Osteocyte (in vitro differentiated cells): ENCODE measurements at regions not wholly inside any gene's neighbourhood (a gene's known extent, or its start where the extent isn't known, plus 50 kb on each side); places are given as distances from the start of the nearest gene placed in this dataset.

ENCODE experiments used
- DNase-seq: peaks from one replicate; pipeline ENCODE4 v3.0.0; 2021; ENCODE audit warnings: mixed read lengths; ENCODE audit not compliant: unreplicated experiment; ENCODE audit errors: extremely low spot score
- H3K27ac Mint-ChIP-seq: one replicate; pipeline ENCODE4 v1.8.0; 2021; ENCODE audit warnings: mild to moderate bottlenecking, mixed read lengths; ENCODE audit not compliant: unreplicated experiment
- H3K27me3 Mint-ChIP-seq: one replicate; pipeline ENCODE4 v1.8.0; 2021; ENCODE audit warnings: mixed read lengths; ENCODE audit not compliant: unreplicated experiment
- H3K36me3 Mint-ChIP-seq: one replicate; pipeline ENCODE4 v1.8.0; 2021; ENCODE audit warnings: mixed read lengths; ENCODE audit not compliant: unreplicated experiment
- H3K4me1 Mint-ChIP-seq: one replicate; pipeline ENCODE4 v1.8.0; 2021; ENCODE audit warnings: mixed read lengths; ENCODE audit not compliant: unreplicated experiment
- H3K4me3 Mint-ChIP-seq: one replicate; pipeline ENCODE4 v1.8.0; 2021; ENCODE audit warnings: mild to moderate bottlenecking, moderate library complexity, mixed read lengths; ENCODE audit not compliant: unreplicated experiment
- H3K9me3 Mint-ChIP-seq: one replicate; pipeline ENCODE4 v1.8.0; 2021; ENCODE audit warnings: mixed read lengths; ENCODE audit not compliant: unreplicated experiment
- TF ChIP-seq, protein P1 (sequence below): fragments of 200-600 bp; sonication (generic); IDR thresholded peaks from 2 replicates; pipeline ENCODE4 v1.5.0; 2021; ENCODE audit warnings: antibody characterized with exemption, mild to moderate bottlenecking, moderate library complexity

DNA sequence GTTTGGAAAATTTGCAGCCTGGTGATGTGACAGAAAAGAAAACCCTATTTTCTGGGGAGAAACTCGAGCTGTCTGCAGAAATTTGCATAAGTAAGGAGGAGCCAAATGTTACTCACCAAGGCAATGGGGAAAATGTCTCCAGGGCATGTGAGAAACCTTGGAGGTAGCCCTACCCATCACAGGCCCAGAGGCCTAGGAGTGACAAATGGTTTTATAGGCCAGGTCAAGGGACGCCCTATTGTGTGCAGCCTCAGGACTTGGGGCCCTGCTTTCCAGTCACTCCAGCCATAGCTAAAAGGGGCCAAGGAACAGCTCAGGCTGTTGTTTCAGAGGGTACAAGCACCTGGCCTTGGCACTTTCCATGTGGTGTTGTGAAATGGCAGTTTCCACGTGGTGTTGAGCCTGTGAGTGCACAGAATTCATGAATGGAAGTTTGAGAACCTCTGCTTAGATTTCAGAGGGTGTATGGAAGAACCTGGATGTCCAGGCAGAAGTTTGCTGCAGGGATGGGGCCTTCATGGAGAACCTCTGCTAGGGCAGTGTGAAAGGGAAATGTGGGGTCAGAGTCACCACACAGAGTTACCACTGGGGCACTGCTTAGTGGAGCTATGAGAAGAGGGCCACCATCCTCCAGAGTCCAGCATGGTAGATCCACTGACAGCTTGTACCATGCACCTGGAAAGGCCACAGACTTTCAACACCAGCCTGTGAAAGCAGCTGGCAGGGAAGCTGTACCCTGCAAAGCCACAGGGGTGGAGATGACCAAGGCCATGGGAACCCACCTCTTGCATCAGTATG, 637.6 kb upstream of the EPHA5 start:
- Mint-ChIP-seq H3K9me3 (peaks cover 16% of the 10 kb centered on the region), H3K27ac (no peak overlapping the region), H3K4me3 (no peak overlapping the region), H3K36me3 (peaks cover 6% of the 10 kb centered on the region), H3K4me1 (peaks cover 5% of the 10 kb centered on the region), H3K27me3 (no peaks in the 10 kb centered on the region)
- no peak for DNase-seq
- TF ChIP-seq, protein P1, sequence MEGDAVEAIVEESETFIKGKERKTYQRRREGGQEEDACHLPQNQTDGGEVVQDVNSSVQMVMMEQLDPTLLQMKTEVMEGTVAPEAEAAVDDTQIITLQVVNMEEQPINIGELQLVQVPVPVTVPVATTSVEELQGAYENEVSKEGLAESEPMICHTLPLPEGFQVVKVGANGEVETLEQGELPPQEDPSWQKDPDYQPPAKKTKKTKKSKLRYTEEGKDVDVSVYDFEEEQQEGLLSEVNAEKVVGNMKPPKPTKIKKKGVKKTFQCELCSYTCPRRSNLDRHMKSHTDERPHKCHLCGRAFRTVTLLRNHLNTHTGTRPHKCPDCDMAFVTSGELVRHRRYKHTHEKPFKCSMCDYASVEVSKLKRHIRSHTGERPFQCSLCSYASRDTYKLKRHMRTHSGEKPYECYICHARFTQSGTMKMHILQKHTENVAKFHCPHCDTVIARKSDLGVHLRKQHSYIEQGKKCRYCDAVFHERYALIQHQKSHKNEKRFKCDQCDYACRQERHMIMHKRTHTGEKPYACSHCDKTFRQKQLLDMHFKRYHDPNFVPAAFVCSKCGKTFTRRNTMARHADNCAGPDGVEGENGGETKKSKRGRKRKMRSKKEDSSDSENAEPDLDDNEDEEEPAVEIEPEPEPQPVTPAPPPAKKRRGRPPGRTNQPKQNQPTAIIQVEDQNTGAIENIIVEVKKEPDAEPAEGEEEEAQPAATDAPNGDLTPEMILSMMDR: no peak

DNA sequence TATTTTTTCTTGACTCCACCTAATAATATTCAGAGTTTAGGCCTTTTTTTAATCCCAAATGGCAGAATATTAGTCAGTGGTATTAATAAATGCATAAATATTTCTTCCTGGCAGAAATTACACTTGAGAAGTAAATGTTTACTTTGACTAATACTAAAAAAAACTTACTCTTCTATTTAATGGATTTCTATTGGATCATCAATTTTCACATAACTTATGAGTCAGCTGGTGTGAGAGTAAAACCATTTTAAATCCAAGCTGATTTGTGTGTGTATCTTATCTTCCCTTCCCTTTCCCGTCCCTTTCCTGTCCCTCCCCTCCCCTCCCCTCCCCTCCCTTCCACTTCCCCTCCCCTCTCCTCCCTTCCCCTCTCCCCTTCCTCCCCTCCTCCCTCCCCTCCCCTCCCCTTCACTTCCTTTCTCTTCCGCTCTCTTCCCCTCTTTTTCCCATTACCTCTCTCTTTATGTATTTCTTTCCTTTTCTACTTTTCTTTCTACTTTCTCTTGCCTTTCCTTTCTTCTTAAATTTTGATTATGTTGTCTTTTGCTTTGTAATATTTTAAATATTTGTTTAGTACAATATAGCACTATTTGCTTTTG, 630.1 kb upstream of the EPHA5 start:
- peaks cover 12% of the 10 kb centered on the region for H3K4me1 Mint-ChIP-seq
- H3K9me3 Mint-ChIP-seq: peaks cover 5% of the 10 kb centered on the region
- H3K27me3 Mint-ChIP-seq: no peaks in the 10 kb centered on the region
- H3K36me3 Mint-ChIP-seq: no peaks in the 10 kb centered on the region
- H3K27ac Mint-ChIP-seq: no peak overlapping the region
- TF ChIP-seq, protein P1: no peak
- no peak overlapping the region for H3K4me3 Mint-ChIP-seq
- DNase-seq: no peak

DNA sequence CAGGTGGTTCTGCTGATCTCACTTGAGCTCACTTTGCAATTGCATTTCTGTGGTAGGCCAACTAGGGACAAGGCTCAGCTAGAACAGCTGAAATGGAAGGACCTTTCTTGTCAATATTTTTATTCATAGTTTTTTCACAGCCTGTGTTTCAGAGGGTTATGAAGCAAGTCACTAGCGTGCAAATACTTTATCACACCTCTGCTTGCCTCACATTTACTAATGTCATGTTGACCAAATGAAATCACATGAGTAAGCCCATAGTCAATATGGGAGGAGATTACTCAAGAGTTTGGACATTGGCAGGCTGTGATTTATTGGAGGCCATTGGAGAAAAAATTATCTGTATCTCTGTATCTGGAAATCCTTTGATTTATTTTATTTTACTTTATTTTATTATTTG, 628.3 kb upstream of the EPHA5 start:
- peaks cover 5% of the 10 kb centered on the region for H3K9me3 Mint-ChIP-seq
- no peak overlapping the region for H3K4me3 Mint-ChIP-seq
- DNase-seq: no peak
- no peak overlapping the region for H3K27ac Mint-ChIP-seq
- H3K27me3 Mint-ChIP-seq: no peaks in the 10 kb centered on the region
- H3K36me3 Mint-ChIP-seq: no peaks in the 10 kb centered on the region
- H3K4me1 Mint-ChIP-seq: peaks cover 10% of the 10 kb centered on the region
- TF ChIP-seq, protein P1: no peak

DNA sequence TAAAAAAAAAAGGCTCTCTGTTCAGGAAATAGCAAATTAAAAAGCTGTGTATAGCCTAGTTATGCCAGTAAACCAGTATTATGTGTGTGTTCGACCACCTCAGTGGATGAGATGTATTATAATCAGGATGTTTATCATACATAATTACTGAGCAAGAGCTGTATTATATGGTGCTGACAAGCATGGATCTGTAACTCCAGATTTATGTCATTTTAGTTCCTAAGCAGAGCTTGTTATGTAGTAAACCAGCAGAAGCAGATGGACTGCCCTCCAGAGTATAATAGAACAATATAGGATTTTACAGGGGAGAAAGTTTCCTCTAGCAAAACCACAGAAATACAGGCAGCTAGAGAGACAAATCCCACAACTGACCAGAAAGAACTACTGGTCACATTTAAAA, 627.4 kb upstream of the EPHA5 start:
- no peaks in the 10 kb centered on the region for H3K36me3 Mint-ChIP-seq
- no peak overlapping the region for H3K4me3 Mint-ChIP-seq
- peaks cover 5% of the 10 kb centered on the region for H3K9me3 Mint-ChIP-seq
- no peak overlapping the region for H3K27ac Mint-ChIP-seq
- TF ChIP-seq, protein P1: no peak
- H3K4me1 Mint-ChIP-seq: peaks cover 10% of the 10 kb centered on the region
- H3K27me3 Mint-ChIP-seq: no peaks in the 10 kb centered on the region
- DNase-seq: no peak

DNA sequence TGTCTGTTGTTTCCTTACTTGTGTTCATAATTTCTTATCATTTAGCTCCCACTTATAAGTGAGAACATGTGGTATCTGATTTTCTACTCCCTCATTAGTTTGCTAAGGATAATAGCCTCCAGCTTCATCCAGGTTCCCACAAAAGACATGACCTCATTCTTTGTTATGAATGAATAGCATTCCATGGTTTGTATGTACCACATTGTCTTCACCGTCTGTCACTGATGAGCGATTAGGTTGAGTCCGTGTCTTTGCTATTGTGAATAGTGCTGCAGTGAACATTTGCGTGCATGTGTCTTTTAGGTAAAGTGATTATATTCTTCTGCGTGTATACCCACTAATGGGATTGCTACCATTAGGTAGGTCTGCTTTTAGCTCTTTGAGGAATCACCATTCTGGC, 624.3 kb upstream of the EPHA5 start:
- H3K36me3 Mint-ChIP-seq: no peaks in the 10 kb centered on the region
- no peaks in the 10 kb centered on the region for H3K27me3 Mint-ChIP-seq
- peaks cover 10% of the 10 kb centered on the region for H3K9me3 Mint-ChIP-seq
- H3K27ac Mint-ChIP-seq: no peak overlapping the region
- no peak for DNase-seq
- H3K4me1 Mint-ChIP-seq: peaks cover 2% of the 10 kb centered on the region
- TF ChIP-seq, protein P1: no peak
- H3K4me3 Mint-ChIP-seq: no peak overlapping the region
